HEK293 (cell line): ENCODE measurements at regions not wholly inside any gene's neighbourhood (a gene's known extent, or its start where the extent isn't known, plus 50 kb on each side); places are given as distances from the start of the nearest gene placed in this dataset.

Experiments
- CTCF ChIA-PET: fragments of 350-600 bp; formaldehyde crosslinking; extraction: SDS; loops from one replicate; lab custom pipeline; 2021; ENCODE audit warnings: antibody characterized with exemption; lab: Yijun Ruan, JAX
- POLR2A ChIA-PET: fragments of 300-600 bp; formaldehyde crosslinking; extraction: SDS; loops from one replicate; lab custom pipeline; 2020; ENCODE audit warnings: antibody characterized with exemption, inconsistent platforms; lab: Yijun Ruan, JAX
- H3K27ac ChIP-seq: fragments of 200-500 bp; sonication (Bioruptor generic); 2 replicates; pipeline ENCODE4 v1.5.1; 2014; ENCODE audit warnings: low read depth, low read length, control low read depth, inconsistent platforms; ENCODE audit errors: extremely low read depth
- H3K36me3 ChIP-seq, 2 experiments: fragments of 200-500 bp in 1 of 2; sonication (Bioruptor generic) in 1 of 2; 1 replicate in 1 of 2; 2 replicates in 1 of 2; pipeline ENCODE4 v1.5.1; 2014 to 2017; ENCODE audit warnings: inconsistent platforms in 2 of 2, low read length in 2 of 2; ENCODE audit not compliant: control insufficient read depth in 2 of 2, insufficient read depth in 1 of 2
- H3K4me1 ChIP-seq: fragments of 200-500 bp; sonication (Bioruptor generic); 2 replicates; pipeline ENCODE4 v1.5.1; 2014; ENCODE audit warnings: mild to moderate bottlenecking, low read length, inconsistent platforms; ENCODE audit not compliant: control insufficient read depth, insufficient read depth
- H3K4me3 ChIP-seq: 2 replicates; pipeline ENCODE4 v1.5.1; 2011; ENCODE audit warnings: low read depth, mild to moderate bottlenecking, control low read depth, low read length, moderate library complexity
- H3K9me3 ChIP-seq: fragments of 200-500 bp; sonication (Bioruptor generic); 2 replicates; pipeline ENCODE4 v1.5.1; 2014; ENCODE audit warnings: low read depth, low read length, inconsistent platforms; ENCODE audit not compliant: control insufficient read depth, insufficient read depth
- BCL11A ChIP-seq: fragments of 450-650 bp; formaldehyde crosslinking; IDR thresholded peaks from 2 replicates; pipeline ENCODE4 v1.5.1; 2016; ENCODE audit warnings: low read depth, missing biosample characterization, missing genetic modification characterization
- GLIS1 ChIP-seq: fragments of 450-650 bp; formaldehyde crosslinking; IDR thresholded peaks from 2 replicates; pipeline ENCODE4 v1.5.1; 2016; ENCODE audit warnings: missing biosample characterization, missing genetic modification characterization
- GLIS2 ChIP-seq: fragments of 450-650 bp; formaldehyde crosslinking; IDR thresholded peaks from 2 replicates; pipeline ENCODE4 v1.5.1; 2016; ENCODE audit warnings: missing biosample characterization, missing genetic modification characterization
- HOXD13 ChIP-seq: sonication (generic); formaldehyde crosslinking; IDR thresholded peaks from 2 replicates; pipeline ENCODE4 v1.8.0; 2022; ENCODE audit warnings: missing genetic modification reagents, borderline replicate concordance
- KLF7 ChIP-seq: fragments of 450-650 bp; formaldehyde crosslinking; IDR thresholded peaks from 2 replicates; pipeline ENCODE4 v1.5.1; 2016; ENCODE audit warnings: missing biosample characterization, missing genetic modification characterization, borderline replicate concordance
- KLF8 ChIP-seq: fragments of 450-650 bp; formaldehyde crosslinking; IDR thresholded peaks from 2 replicates; pipeline ENCODE4 v1.5.1; 2016; ENCODE audit warnings: missing biosample characterization, missing genetic modification characterization
- MEIS1 ChIP-seq: sonication (generic); formaldehyde crosslinking; IDR thresholded peaks from 2 replicates; pipeline ENCODE4 v1.8.1; 2022; ENCODE audit warnings: missing genetic modification reagents, mild to moderate bottlenecking, borderline replicate concordance
- OVOL3 ChIP-seq: fragments of 450-650 bp; formaldehyde crosslinking; IDR thresholded peaks from 2 replicates; pipeline ENCODE4 v1.5.1; 2016; ENCODE audit warnings: missing biosample characterization, missing genetic modification characterization
- SP2 ChIP-seq: fragments of 450-650 bp; formaldehyde crosslinking; IDR thresholded peaks from 2 replicates; pipeline ENCODE4 v1.5.1; 2016; ENCODE audit warnings: missing biosample characterization, missing genetic modification characterization
- YY1 ChIP-seq: fragments of 450-650 bp; formaldehyde crosslinking; IDR thresholded peaks from 2 replicates; pipeline ENCODE4 v1.5.1; 2018; ENCODE audit warnings: missing biosample characterization, missing genetic modification characterization
- ZBTB21 ChIP-seq: fragments of 450-650 bp; formaldehyde crosslinking; IDR thresholded peaks from 2 replicates; pipeline ENCODE4 v1.5.1; 2017; ENCODE audit warnings: missing biosample characterization, missing genetic modification characterization
- ZNF133 ChIP-seq: fragments of 450-650 bp; formaldehyde crosslinking; IDR thresholded peaks from 2 replicates; pipeline ENCODE4 v1.5.1; 2016; ENCODE audit warnings: missing biosample characterization, missing genetic modification characterization
- ZNF16 ChIP-seq: fragments of 450-650 bp; formaldehyde crosslinking; IDR thresholded peaks from 2 replicates; pipeline ENCODE4 v1.5.1; 2016; ENCODE audit warnings: low read depth, missing biosample characterization, missing genetic modification characterization
- ZNF18 ChIP-seq: fragments of 450-650 bp; formaldehyde crosslinking; IDR thresholded peaks from 2 replicates; pipeline ENCODE4 v1.5.1; 2016; ENCODE audit warnings: missing biosample characterization, missing genetic modification characterization
- ZNF202 ChIP-seq: fragments of 450-650 bp; formaldehyde crosslinking; IDR thresholded peaks from 2 replicates; pipeline ENCODE4 v1.5.1; 2016; ENCODE audit warnings: missing biosample characterization, missing genetic modification characterization, borderline replicate concordance
- ZNF350 ChIP-seq: fragments of 450-650 bp; formaldehyde crosslinking; IDR thresholded peaks from 2 replicates; pipeline ENCODE4 v1.5.0; 2017; ENCODE audit warnings: missing biosample characterization, mild to moderate bottlenecking, missing genetic modification characterization
- ZNF354C ChIP-seq: fragments of 450-650 bp; formaldehyde crosslinking; IDR thresholded peaks from 2 replicates; pipeline ENCODE4 v1.5.1; 2016; ENCODE audit warnings: missing biosample characterization, missing genetic modification characterization, low read depth, borderline replicate concordance
- ZNF501 ChIP-seq: fragments of 450-650 bp; formaldehyde crosslinking; IDR thresholded peaks from 2 replicates; pipeline ENCODE4 v1.5.1; 2016; ENCODE audit warnings: missing biosample characterization, missing genetic modification characterization
- ZNF596 ChIP-seq: fragments of 450-650 bp; IDR thresholded peaks from 2 replicates; pipeline ENCODE4 v1.5.0; 2018; ENCODE audit warnings: missing biosample characterization, mild to moderate bottlenecking, missing genetic modification characterization, moderate library complexity
- ZNF621 ChIP-seq: fragments of 450-650 bp; formaldehyde crosslinking; IDR thresholded peaks from 2 replicates; pipeline ENCODE4 v1.5.1; 2017; ENCODE audit warnings: missing biosample characterization, missing genetic modification characterization
- ZNF623 ChIP-seq: fragments of 450-650 bp; formaldehyde crosslinking; IDR thresholded peaks from 2 replicates; pipeline ENCODE4 v1.5.1; 2016; ENCODE audit warnings: missing biosample characterization, missing genetic modification characterization
- ZXDB ChIP-seq: fragments of 450-650 bp; formaldehyde crosslinking; IDR thresholded peaks from 2 replicates; pipeline ENCODE4 v1.5.1; 2016; ENCODE audit warnings: missing biosample characterization, missing genetic modification characterization
- TF ChIP-seq, protein P1 (sequence below): fragments of 450-650 bp; formaldehyde crosslinking; IDR thresholded peaks from 2 replicates; pipeline ENCODE4 v1.5.1; 2017; ENCODE audit warnings: missing biosample characterization, missing genetic modification characterization
- TF ChIP-seq, protein P2 (sequence below): fragments of 450-650 bp; formaldehyde crosslinking; IDR thresholded peaks from 2 replicates; pipeline ENCODE4 v1.5.1; 2016; ENCODE audit warnings: missing biosample characterization, missing genetic modification characterization

DNA sequence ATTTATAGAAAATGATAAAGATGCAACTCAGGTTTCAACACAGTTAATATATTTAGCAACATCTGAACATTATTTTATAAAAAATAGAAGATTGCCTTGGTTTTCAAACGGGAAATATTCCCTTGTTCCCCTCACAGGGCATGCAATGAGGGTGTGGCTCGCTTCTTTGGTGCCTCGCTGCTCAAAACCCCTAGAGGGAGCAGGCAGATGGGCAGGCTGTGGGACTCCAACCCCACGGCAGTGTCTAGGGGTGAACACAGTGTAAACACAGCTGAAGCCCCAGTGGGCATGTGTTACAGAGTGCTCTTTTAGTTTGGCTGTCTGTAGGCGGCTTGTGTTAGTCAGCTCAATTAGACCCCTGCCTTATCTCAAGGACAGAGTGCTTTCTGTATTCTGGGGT lies 560.8 kb upstream of the IMPG1 start:
- Histone ChIP-seq H3K27ac (no peak overlapping the region), H3K4me3 (no peak overlapping the region), H3K4me1 (no peaks in the 10 kb centered on the region), H3K9me3 (no peaks in the 10 kb centered on the region), H3K36me3 (no peaks in the 10 kb centered on the region)
- CTCF ChIA-PET: no interaction called here
- TF ChIP-seq, protein P1, sequence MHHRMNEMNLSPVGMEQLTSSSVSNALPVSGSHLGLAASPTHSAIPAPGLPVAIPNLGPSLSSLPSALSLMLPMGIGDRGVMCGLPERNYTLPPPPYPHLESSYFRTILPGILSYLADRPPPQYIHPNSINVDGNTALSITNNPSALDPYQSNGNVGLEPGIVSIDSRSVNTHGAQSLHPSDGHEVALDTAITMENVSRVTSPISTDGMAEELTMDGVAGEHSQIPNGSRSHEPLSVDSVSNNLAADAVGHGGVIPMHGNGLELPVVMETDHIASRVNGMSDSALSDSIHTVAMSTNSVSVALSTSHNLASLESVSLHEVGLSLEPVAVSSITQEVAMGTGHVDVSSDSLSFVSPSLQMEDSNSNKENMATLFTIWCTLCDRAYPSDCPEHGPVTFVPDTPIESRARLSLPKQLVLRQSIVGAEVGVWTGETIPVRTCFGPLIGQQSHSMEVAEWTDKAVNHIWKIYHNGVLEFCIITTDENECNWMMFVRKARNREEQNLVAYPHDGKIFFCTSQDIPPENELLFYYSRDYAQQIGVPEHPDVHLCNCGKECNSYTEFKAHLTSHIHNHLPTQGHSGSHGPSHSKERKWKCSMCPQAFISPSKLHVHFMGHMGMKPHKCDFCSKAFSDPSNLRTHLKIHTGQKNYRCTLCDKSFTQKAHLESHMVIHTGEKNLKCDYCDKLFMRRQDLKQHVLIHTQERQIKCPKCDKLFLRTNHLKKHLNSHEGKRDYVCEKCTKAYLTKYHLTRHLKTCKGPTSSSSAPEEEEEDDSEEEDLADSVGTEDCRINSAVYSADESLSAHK: no peak
- no peak for TF ChIP-seq SP2
- no peak for TF ChIP-seq ZNF621
- TF ChIP-seq HOXD13: no peak
- TF ChIP-seq ZBTB21 (tag by site-specific recombination): no peak
- no peak for TF ChIP-seq ZNF623 (tag by site-specific recombination)
- no peak for TF ChIP-seq ZNF501 (tag by site-specific recombination)
- no peak for TF ChIP-seq MEIS1 (CRISPR knock-in tag)
- no peak for TF ChIP-seq ZNF133
- TF ChIP-seq ZXDB (tag by site-specific recombination): no peak
- no peak for TF ChIP-seq GLIS2 (tag by site-specific recombination)
- no peak for TF ChIP-seq ZNF350
- TF ChIP-seq KLF7: no peak
- TF ChIP-seq ZNF354C: no peak
- no peak for TF ChIP-seq OVOL3
- POLR2A ChIA-PET: no interaction called here

DNA sequence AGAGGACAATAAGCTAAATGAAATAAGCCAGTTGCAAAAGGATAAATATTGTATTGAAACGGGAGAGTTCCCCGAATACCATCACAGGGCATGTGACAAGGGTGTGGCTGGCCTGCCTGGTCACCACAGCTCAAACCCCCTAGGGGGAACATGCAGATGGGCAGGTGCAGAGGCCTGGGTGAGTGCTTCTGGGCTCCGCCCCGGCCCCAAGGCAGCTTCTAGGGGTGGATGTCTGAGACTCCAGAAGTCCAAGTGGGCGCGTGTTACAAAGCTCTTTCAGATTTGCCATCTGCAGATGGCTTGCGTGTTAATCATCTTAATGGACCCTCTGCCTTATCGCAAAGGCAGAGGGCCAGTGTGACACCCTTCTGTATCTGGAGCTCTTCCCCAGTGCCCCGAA lies 559.2 kb upstream of the IMPG1 start:
- H3K4me1 ChIP-seq: no peaks in the 10 kb centered on the region
- H3K27ac ChIP-seq: no peak overlapping the region
- no peaks in the 10 kb centered on the region for H3K36me3 ChIP-seq
- H3K9me3 ChIP-seq: no peaks in the 10 kb centered on the region
- no peak overlapping the region for H3K4me3 ChIP-seq
- ChIA-PET POLR2A (no interaction called here), CTCF (no interaction called here)
- TF ChIP-seq, protein P2, sequence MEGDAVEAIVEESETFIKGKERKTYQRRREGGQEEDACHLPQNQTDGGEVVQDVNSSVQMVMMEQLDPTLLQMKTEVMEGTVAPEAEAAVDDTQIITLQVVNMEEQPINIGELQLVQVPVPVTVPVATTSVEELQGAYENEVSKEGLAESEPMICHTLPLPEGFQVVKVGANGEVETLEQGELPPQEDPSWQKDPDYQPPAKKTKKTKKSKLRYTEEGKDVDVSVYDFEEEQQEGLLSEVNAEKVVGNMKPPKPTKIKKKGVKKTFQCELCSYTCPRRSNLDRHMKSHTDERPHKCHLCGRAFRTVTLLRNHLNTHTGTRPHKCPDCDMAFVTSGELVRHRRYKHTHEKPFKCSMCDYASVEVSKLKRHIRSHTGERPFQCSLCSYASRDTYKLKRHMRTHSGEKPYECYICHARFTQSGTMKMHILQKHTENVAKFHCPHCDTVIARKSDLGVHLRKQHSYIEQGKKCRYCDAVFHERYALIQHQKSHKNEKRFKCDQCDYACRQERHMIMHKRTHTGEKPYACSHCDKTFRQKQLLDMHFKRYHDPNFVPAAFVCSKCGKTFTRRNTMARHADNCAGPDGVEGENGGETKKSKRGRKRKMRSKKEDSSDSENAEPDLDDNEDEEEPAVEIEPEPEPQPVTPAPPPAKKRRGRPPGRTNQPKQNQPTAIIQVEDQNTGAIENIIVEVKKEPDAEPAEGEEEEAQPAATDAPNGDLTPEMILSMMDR (tag by site-specific recombination): no peak
- no peak for TF ChIP-seq KLF8
- TF ChIP-seq ZNF202 (tag by site-specific recombination): no peak
- no peak for TF ChIP-seq YY1 (tag by site-specific recombination)
- TF ChIP-seq GLIS1 (tag by site-specific recombination): no peak
- no peak for TF ChIP-seq ZNF16 (tag by site-specific recombination)
- no peak for TF ChIP-seq BCL11A (tag by site-specific recombination)
- no peak for TF ChIP-seq ZNF18 (tag by site-specific recombination)
- no peak for TF ChIP-seq ZNF596
